H1 (cell line): ENCODE measurements at regions not wholly inside any gene's neighbourhood (a gene's known extent, or its start where the extent isn't known, plus 50 kb on each side); places are given as distances from the start of the nearest gene placed in this dataset.

ENCODE experiments used
- CHD1 ChIP-seq: IDR thresholded peaks from 2 replicates; pipeline ENCODE4 v1.6.1; 2012; ENCODE audit warnings: low read depth, low read length, improper control_type of control experiment
- EP300 ChIP-seq, 2 experiments: IDR thresholded peaks; 1 replicate in 1 of 2; 2 replicates in 1 of 2; pipeline ENCODE4 v1.6.1; 2011 to 2012; ENCODE audit warnings: low read depth in 2 of 2, low read length in 2 of 2, mild to moderate bottlenecking in 2 of 2, borderline replicate concordance in 1 of 2, inconsistent platforms in 1 of 2, moderate library complexity in 1 of 2
- GTF2F1 ChIP-seq: IDR thresholded peaks from 2 replicates; pipeline ENCODE4 v1.6.1; 2012; ENCODE audit warnings: low read depth, low read length, improper control_type of control experiment, borderline replicate concordance
- KDM1A ChIP-seq: fragments of 200-600, 300-600 bp; sonication (generic); IDR thresholded peaks from 2 replicates; pipeline ENCODE4 v1.7.1; 2016; ENCODE audit warnings: mild to moderate bottlenecking, low read length, borderline replicate concordance
- RAD21 ChIP-seq, 2 experiments: IDR thresholded peaks in 1 of 2; conservative IDR thresholded peaks in 1 of 2; 2 replicates each; pipeline ENCODE4 v1.6.1; 2011; ENCODE audit warnings: low read depth in 2 of 2, low read length in 2 of 2, improper control_type of control experiment in 1 of 2, inconsistent platforms in 1 of 2, mild to moderate bottlenecking in 1 of 2, moderate library complexity in 1 of 2

GRCh38 chr4:89576246-89576645, 260.7 kb downstream of the SNCA start (continued):
- TF ChIP-seq EP300 (IDR thresholded peaks at IDR 0.05; ENCODE audit: borderline replicate concordance in 1 of 2, low read depth in 2 of 2, low read length in 2 of 2) (no peak), KDM1A (no peak), RAD21 (IDR thresholded peaks at IDR 0.05 in 1 of 2, conservative IDR thresholded peaks at IDR 0.05 in 1 of 2; ENCODE audit: low read depth in 2 of 2, low read length in 2 of 2) (no peak), GTF2F1 (no peak), CHD1 (no peak)
